ENCODE measurements at regions not wholly inside any gene's neighbourhood (a gene's known extent, or its start where the extent isn't known, plus 50 kb on each side); places are given as distances from the start of the nearest gene placed in this dataset.

- TF ChIP-seq EZH2 (IDR thresholded peaks at IDR 0.05; ENCODE audit: borderline replicate concordance, low read depth, low read length, poor library complexity, severe bottlenecking) (no peak), CTCF (conservative IDR thresholded peaks at IDR 0.05; ENCODE audit: low read depth, low read length) (no peak)
- no TSS peak for BruUV-seq (replicated peaks)
- ChIA-PET POLR2A (ENCODE audit: low non-redundant PET) (no interaction called here), CTCF (no interaction called here)
- Histone ChIP-seq H3K4me3 (ENCODE audit: low read depth, low read length, poor library complexity, severe bottlenecking) (no peak overlapping the region), H3K27me3 (replicated peaks; ENCODE audit: insufficient read depth, low read depth, low read length, poor library complexity) (no peaks in the 10 kb centered on the region), H3K9me3 (ENCODE audit: low read depth, low read length, poor library complexity, severe bottlenecking) (no peaks in the 10 kb centered on the region), H3K36me3 (ENCODE audit: insufficient read depth, low read length, poor library complexity, severe bottlenecking) (no peaks in the 10 kb centered on the region), H3K27ac (ENCODE audit: low read depth, low read length, poor library complexity, severe bottlenecking) (no peak overlapping the region), H3K4me1 (ENCODE audit: insufficient read depth, low read length, poor library complexity, severe bottlenecking) (peaks cover 4% of the 10 kb centered on the region)
- no peak for DNase-seq (ENCODE audit: low spot score)
- intact Hi-C loops (cut with micrococcal nuclease; ENCODE audit: unreplicated experiment) = no loop called here
Measured at GRCh38 chr3:162141272-162141791, 644.7 kb downstream of the OTOL1 start.

- CTCF ChIA-PET = no interaction called here
- TF ChIP-seq EZH2 (IDR thresholded peaks at IDR 0.05; ENCODE audit: borderline replicate concordance, low read depth, low read length, poor library complexity, severe bottlenecking) (no peak), CTCF (conservative IDR thresholded peaks at IDR 0.05; ENCODE audit: low read depth, low read length) (no peak)
Measured at GRCh38 chr3:162142511-162142910, 645.9 kb downstream of the OTOL1 start.

GRCh38 chr3:162143180-162143579, 646.6 kb downstream of the OTOL1 start:
- Histone ChIP-seq H3K27me3 (replicated peaks; ENCODE audit: insufficient read depth, low read depth, low read length, poor library complexity) (no peaks in the 10 kb centered on the region), H3K9me3 (ENCODE audit: low read depth, low read length, poor library complexity, severe bottlenecking) (no peaks in the 10 kb centered on the region), H3K4me3 (ENCODE audit: low read depth, low read length, poor library complexity, severe bottlenecking) (no peak overlapping the region), H3K4me1 (ENCODE audit: insufficient read depth, low read length, poor library complexity, severe bottlenecking) (peaks cover 4% of the 10 kb centered on the region), H3K36me3 (ENCODE audit: insufficient read depth, low read length, poor library complexity, severe bottlenecking) (no peaks in the 10 kb centered on the region), H3K27ac (ENCODE audit: low read depth, low read length, poor library complexity, severe bottlenecking) (no peak overlapping the region)
- ChIA-PET CTCF (no interaction called here), POLR2A (ENCODE audit: low non-redundant PET) (no interaction called here)
- TF ChIP-seq CTCF (conservative IDR thresholded peaks at IDR 0.05; ENCODE audit: low read depth, low read length) = no peak
- TF ChIP-seq EZH2 (IDR thresholded peaks at IDR 0.05; ENCODE audit: borderline replicate concordance, low read depth, low read length, poor library complexity, severe bottlenecking) = no peak
- no peak for DNase-seq (ENCODE audit: low spot score)
- no TSS peak for BruUV-seq (replicated peaks)
- intact Hi-C loops (cut with micrococcal nuclease; ENCODE audit: unreplicated experiment) = no loop called here

More at GRCh38 chr3:162142511-162142910, 645.9 kb downstream of the OTOL1 start:
- no peak for DNase-seq (ENCODE audit: low spot score)
- H3K27ac ChIP-seq (ENCODE audit: low read depth, low read length, poor library complexity, severe bottlenecking) = no peak overlapping the region
- H3K27me3 ChIP-seq (replicated peaks; ENCODE audit: insufficient read depth, low read depth, low read length, poor library complexity) = no peaks in the 10 kb centered on the region
- peaks cover 4% of the 10 kb centered on the region for H3K4me1 ChIP-seq (ENCODE audit: insufficient read depth, low read length, poor library complexity, severe bottlenecking)
- intact Hi-C loops (cut with micrococcal nuclease; ENCODE audit: unreplicated experiment) = no loop called here
- H3K36me3 ChIP-seq (ENCODE audit: insufficient read depth, low read length, poor library complexity, severe bottlenecking) = no peaks in the 10 kb centered on the region
- BruUV-seq (replicated peaks) = no TSS peak
- POLR2A ChIA-PET (ENCODE audit: low non-redundant PET) = no interaction called here
- no peak overlapping the region for H3K4me3 ChIP-seq (ENCODE audit: low read depth, low read length, poor library complexity, severe bottlenecking)
- H3K9me3 ChIP-seq (ENCODE audit: low read depth, low read length, poor library complexity, severe bottlenecking) = no peaks in the 10 kb centered on the region

Data from A673 (cell line).